GM21825 (cell line): ENCODE measurements at regions not wholly inside any gene's neighbourhood (a gene's known extent, or its start where the extent isn't known, plus 50 kb on each side); places are given as distances from the start of the nearest gene placed in this dataset.

Experiments
- ATAC-seq: cut with Tn5 transposase; IDR thresholded peaks from one replicate; pipeline ENCODE4 v1.9.1; 2021; ENCODE audit warnings: mild to moderate bottlenecking, moderate library complexity; ENCODE audit not compliant: unreplicated experiment

DNA sequence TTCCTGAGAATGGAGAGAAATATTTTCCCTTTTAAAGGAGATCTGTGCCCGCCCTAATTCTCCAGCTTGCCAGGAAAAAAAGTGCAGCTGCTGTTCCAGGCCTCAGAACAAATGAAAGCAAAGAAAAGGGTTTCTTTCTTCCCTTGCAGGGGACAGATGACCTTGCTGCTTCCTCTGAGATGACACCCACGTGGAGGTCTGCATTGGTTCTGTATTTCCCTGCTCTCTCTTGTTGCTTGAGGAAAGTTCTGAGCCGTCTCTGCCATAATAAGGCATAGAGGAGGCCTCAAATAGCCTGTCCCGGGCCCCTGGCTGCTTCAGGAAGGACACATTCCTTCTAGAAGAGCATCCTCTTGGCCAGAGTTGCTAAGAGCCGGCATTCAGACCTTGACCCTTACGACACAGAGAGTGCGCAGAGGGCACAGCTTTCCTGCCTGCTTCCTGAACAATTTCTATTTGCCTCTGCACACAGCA is 501.8 kb upstream of the SULF2 start:
- ATAC-seq, result no peak

GRCh38 chr20:48286601-48287000 is 501.3 kb upstream of the SULF2 start:
- no peak for ATAC-seq

- no peak for ATAC-seq
These were observed 500.4 kb upstream of the SULF2 start for GRCh38 chr20:48285656-48286055.

DNA sequence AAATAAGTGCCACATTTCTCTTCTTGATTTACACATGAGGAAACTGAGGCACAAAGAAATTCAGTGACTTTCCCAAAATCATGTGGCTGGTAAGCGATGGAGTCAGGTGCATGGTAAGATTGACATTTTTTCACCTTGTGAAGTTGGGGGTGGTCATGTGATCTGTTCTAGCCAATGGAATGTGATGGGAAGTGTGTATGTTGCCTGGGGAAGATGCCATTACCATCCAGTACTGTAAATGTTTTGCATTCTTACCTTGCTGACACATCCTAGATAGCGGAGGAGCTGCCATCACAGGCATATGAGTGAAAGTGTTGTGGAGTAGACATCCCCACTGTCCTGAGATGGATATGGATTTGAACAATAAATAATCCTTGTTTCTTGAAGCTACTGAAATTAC is 499.6 kb upstream of the SULF2 start:
- no peak for ATAC-seq

DNA sequence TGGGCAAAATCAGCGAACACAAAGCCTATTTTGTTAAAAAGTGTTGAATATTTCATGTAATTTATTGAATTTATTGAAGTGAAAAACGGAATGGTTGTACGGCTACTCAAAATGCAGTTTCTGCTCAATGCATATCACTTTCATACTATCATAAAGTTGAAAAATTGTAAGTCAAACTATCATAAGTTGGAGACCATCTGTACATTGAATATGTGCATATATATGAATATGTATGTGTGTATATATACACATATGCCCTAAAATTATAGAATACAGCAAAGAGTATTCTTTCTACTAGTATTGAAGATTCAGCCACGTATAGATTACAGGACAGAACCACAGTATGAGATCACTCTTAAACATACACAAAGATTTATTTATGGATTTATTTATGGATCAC is 499.0 kb upstream of the SULF2 start:
- no peak for ATAC-seq

GRCh38 chr20:48283470-48284110 is 498.3 kb upstream of the SULF2 start:
- ATAC-seq, result no peak

DNA sequence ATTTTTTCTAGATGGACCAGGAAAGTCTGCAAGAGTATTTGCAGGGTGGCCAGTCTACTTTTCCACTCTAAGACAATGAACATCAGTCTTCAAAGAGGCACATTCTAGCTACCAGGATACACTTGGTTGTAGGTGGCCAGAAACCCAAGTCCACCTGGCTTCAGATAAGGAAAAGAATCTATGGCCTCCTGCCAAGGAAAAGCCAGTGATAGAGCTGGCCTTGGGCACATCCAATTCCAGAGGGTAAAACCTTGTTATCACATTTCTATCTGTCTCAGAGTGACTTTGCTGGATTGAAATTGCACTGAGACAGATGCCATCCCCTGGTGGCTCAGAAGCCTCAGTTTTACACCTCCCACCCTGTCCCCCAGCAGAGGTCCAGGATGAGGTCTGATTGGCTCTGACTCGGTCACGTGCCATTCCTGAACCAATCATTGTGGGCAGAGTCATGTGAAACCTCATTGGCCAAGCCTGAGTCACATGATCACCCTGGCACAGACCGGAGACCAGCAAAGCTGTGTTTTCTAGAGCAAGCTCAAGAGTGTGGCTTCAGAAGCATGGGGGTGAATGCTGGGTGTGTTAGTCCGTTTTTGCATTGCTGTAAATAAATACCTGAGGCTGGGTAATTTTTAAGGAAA is 497.4 kb upstream of the SULF2 start:
- no peak for ATAC-seq

GRCh38 chr20:48281501-48281900 is 496.2 kb upstream of the SULF2 start:
- no peak for ATAC-seq

DNA sequence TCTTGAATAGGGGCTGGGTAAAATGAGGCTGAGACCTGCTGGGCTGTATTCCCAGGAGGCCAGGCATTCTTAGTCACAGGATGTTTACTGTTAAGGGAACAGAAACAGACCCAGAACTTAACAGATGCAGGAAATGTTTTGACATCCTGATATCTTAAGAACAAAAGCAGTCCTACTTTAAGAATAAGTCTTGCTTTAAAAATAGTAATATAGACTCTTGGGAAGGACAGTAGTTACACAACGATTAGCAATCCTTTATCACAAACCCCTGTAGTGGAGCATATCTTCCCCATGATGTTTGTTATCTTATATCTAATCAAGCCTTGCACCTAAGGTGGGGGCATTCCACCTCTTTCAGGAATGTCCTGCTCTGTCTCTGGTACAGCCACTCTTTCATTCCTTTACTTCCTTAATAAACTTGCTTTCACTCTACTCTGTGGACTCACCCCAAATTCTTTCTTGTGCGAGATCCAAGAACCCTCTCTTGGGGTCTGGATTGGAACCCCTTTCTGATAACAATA is 493.7 kb upstream of the SULF2 start:
- ATAC-seq, result no peak

DNA sequence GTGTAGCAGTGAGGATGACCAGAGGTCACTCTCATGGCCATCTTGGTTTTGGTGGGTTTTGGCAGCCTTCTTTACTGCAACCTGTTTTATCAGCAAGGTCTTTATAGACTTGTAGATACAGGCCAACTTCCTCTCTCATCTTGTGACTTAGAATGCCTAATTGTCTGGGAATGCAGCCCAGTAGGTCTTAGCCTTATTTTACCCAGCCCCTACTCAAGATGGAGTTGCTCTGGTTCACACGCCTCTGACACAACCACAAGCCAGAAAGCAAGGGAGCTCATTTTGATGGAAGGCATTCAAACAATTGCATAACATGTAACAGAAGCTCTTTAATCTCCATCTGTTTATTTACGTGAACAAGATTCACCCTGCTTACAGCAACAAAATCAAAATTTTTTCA is 492.0 kb upstream of the SULF2 start:
- no peak for ATAC-seq

GRCh38 chr20:48276021-48276342 is 490.7 kb upstream of the SULF2 start:
- ATAC-seq, result no peak

GRCh38 chr20:48275286-48276020 is 490.2 kb upstream of the SULF2 start:
- no peak for ATAC-seq

DNA sequence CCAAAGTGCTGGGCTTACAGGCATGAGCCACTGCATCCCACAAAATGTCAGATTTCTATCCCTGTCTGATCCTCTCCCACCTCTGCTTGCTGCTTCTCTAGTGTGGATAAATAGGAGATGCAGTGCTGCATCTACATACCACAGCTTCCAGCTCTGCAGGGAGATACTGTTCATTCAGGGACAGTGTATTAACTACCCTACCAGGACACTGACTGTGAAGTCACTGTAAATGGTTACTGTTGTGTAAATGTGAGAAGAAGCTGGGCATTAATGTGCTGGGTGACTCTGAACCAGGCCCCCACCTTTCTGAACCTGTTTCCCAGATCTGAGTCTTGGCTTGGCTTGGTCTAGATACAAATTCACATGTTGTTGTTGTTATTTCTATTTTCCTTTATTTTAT is 488.6 kb upstream of the SULF2 start:
- no peak for ATAC-seq

GRCh38 chr20:48270885-48271284 is 485.6 kb upstream of the SULF2 start:
- no peak for ATAC-seq

GRCh38 chr20:48267860-48268633 is 482.8 kb upstream of the SULF2 start:
- no peak for ATAC-seq

DNA sequence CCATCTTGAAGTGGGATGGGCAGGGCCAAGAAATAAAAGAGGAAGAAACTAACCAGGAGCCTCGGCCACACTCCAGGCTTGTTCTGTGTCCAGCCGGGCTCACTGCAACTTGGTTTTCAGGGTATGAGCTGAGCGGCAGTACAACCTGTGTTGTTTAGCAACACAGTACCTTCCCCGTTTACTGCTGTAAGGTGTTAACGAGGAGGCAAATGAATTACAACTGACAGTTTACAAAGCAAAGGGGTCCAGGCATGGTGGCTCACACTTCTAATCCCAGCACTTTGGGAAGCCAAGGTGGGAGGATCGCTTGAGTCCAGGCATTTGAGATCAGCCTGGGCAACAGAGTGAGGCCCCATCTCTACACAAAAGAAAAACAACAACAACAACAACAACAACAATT is 481.3 kb upstream of the SULF2 start:
- ATAC-seq, result no peak

DNA sequence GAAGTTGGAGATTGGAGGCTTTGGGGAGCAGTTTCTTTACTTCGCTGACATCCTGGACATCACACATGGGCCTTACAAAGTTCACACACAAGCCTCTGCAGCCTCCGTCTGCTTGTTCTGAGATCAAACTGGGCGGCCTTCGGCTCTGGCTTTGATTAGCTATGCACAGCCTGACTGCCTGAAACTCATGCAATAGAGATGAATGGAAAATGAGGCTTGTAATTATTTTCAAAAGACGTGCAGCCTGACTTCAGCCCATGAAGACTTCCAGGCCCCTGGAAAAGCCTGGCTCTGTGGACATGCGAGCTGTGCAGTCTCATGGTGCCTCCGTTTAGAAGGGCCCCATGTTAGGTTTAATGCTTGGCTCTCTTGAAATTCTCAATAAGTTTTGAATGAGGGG is 480.5 kb upstream of the SULF2 start:
- no peak for ATAC-seq

GRCh38 chr20:48262955-48263354 is 477.7 kb upstream of the SULF2 start:
- ATAC-seq, result no peak

DNA sequence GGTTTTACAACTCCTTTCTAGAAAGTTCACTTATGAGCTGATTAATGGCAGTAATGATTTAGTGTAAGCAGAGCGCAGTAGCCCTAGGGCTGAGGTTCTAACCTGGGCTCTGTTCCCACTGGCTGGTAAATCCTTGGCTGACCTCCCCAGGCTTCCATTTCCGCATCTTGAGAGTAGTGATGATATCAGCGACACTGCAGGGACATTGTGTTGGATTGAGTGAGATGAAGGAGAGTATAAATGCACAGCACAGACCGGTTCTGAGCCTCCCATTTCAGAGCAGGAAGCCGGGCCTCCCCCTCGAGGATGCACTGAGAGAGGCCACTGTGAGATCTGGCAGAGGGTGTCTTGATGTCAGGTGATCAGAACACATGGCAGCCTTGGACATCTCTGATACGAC is 477.2 kb upstream of the SULF2 start:
- ATAC-seq, result no peak

DNA sequence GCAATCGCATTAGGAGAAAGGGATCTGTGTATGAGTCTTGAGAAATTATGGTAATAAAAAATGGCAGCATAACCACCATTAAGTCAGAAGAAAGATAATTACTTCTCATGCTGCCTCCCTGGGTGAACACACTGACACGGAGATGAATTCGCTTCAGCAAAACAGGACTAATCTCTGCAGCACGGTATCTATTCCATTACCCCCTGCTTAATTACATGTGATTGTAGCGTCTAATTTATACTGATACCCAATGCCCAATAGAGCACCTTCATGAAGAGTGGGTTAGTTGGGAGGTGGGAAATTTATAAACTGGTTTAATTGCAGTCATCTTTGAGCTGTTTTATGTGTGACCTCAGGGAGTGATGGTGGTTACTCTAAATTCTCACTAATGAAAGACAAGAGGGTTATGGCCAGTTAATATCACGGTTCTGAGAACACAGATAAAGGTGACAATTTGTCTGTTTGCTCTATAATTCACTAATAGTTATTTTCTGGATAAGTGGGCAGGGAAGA is 476.2 kb upstream of the SULF2 start:
- ATAC-seq, result no peak

DNA sequence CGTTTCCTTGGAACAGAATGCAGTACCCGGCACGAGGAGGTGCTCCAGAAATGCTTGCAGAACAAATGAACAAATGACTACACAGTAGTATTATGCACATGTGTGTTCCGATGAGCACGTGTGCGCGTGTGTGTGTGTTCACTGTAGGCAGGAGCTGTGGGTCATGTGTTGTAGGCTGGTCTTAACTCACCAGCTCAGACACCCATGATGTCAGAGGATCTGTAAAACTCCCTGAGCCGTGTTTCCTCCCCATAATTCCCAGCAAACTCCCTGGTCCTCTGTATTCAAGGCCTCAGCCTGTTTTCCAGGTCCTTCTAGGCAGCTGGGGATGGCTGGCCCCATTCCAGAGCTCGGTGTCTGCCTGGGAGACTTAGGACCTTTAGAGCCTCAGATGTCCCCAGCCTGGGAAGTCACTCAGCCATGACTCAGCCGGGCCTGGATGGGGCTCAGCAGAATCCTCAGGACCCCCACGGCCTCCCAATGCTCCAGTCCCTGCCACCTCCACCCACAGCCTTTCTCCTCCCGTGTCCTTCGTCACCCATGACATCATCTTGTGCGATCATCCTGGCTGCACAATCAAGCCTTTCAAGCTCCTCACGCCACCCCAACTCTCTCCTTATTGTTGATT is 475.0 kb upstream of the SULF2 start:
- ATAC-seq, result no peak
